Left lung (tissue), 4 donors: ENCODE measurements at regions not wholly inside any gene's neighbourhood (a gene's known extent, or its start where the extent isn't known, plus 50 kb on each side); places are given as distances from the start of the nearest gene placed in this dataset.
"Not testable (repeated sequence)": the region's sequence is repeated elsewhere in the genome, so short reads cannot be mapped to it uniquely, and the experiment has no call there.

Experiments
- ATAC-seq: fragments of 200-7000 bp; cut with Tn5 transposase; one replicate; pipeline ENCODE4 v1.9.1; 2020; ENCODE audit warnings: moderate library complexity
- DNase-seq, 4 donors: peaks; one replicate each; pipeline ENCODE4 v3.0.0-alpha.2; 2013 to 2020
- H3K27ac ChIP-seq, 2 donors: fragments of 200-600 bp; sonication (generic) in 1 of 2; one replicate each; pipeline versions ENCODE4 v1.5.0 to v1.8.0; 2020 to 2021
- H3K27me3 ChIP-seq, 2 donors: fragments of 200-600 bp; sonication (generic) in 1 of 2; one replicate each; pipeline versions ENCODE4 v1.5.0 to v1.8.0; 2020 to 2021
- H3K36me3 ChIP-seq, 2 donors: fragments of 200-600 bp; sonication (generic) in 1 of 2; one replicate each; pipeline versions ENCODE4 v1.5.0 to v1.8.0; 2020 to 2021
- H3K4me1 ChIP-seq, 2 donors: fragments of 200-600 bp; one replicate each; pipeline ENCODE4 v1.8.0; 2021
- H3K4me3 ChIP-seq, 2 donors: fragments of 200-600 bp; sonication (generic) in 1 of 2; one replicate each; pipeline versions ENCODE4 v1.5.0 to v1.8.0; 2020 to 2021; ENCODE audit warnings: mild to moderate bottlenecking in 1 of 2
- H3K9me3 ChIP-seq, 2 donors: fragments of 200-600 bp; sonication (generic) in 1 of 2; one replicate each; pipeline versions ENCODE4 v1.5.0 to v1.8.0; 2020 to 2021
- intact Hi-C, 2 donors: fragments of 100-400 bp; cut with DNase I; formaldehyde crosslinking; loops; one replicate each; pipeline versions ENCODE4 v1.11.2 to v1.14.2; 2022
- TF ChIP-seq, protein P1 (sequence below), 2 donors: fragments of 200-600 bp; sonication (generic) in 1 of 2; IDR thresholded peaks; one replicate each; pipeline versions ENCODE4 v1.5.0 to v1.8.0; 2021; ENCODE audit warnings: antibody characterized with exemption in 2 of 2
- donor health status: DM: no; HTN: yes; CAD: no.
- donor health status: DM: no; HTN: no; CAD: no.

- H3K4me3 ChIP-seq, result no peak overlapping the region
- no peaks in the 10 kb centered on the region for H3K27me3 ChIP-seq
- ATAC-seq (no peak), DNase-seq (no peak)
- intact Hi-C loops, result no loop called here
- H3K36me3 ChIP-seq, result no peaks in the 10 kb centered on the region
- TF ChIP-seq, protein P1, sequence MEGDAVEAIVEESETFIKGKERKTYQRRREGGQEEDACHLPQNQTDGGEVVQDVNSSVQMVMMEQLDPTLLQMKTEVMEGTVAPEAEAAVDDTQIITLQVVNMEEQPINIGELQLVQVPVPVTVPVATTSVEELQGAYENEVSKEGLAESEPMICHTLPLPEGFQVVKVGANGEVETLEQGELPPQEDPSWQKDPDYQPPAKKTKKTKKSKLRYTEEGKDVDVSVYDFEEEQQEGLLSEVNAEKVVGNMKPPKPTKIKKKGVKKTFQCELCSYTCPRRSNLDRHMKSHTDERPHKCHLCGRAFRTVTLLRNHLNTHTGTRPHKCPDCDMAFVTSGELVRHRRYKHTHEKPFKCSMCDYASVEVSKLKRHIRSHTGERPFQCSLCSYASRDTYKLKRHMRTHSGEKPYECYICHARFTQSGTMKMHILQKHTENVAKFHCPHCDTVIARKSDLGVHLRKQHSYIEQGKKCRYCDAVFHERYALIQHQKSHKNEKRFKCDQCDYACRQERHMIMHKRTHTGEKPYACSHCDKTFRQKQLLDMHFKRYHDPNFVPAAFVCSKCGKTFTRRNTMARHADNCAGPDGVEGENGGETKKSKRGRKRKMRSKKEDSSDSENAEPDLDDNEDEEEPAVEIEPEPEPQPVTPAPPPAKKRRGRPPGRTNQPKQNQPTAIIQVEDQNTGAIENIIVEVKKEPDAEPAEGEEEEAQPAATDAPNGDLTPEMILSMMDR (IDR thresholded peaks at IDR 0.05), result no peak
- H3K9me3 ChIP-seq, result no peaks in the 10 kb centered on the region
- no peak overlapping the region for H3K27ac ChIP-seq
- H3K4me1 ChIP-seq, result no peaks in the 10 kb centered on the region
Observed at GRCh38 chr4:34000356-34000755, 2244.0 kb downstream of the ARAP2 start.

- intact Hi-C loops, H3K4me3 ChIP-seq, DNase-seq, H3K4me1 ChIP-seq, H3K27me3 ChIP-seq, ATAC-seq, H3K9me3 ChIP-seq, H3K36me3 ChIP-seq, H3K27ac ChIP-seq: not testable (repeated sequence)
Observed at GRCh38 chr4:34006540-34006939, 2237.8 kb downstream of the ARAP2 start.

DNA sequence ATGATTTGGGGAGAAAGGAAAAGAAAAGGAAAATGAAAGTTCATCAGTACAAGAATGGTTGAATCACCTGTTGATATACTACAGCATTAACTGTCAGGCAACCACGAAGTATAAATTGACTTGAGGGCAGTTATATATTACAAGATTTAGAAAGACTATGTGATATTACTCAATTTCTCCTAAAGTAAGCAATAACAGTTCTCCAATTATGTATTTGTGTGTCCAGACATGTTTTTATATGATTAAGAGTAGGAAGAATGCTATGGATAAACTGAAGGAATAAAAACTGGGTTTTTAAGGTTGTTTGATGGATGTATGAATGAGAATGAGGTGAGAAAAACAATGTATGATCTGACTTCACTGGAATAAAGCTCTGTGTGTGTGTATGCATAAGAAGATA is 2234.4 kb downstream of the ARAP2 start:
- Histone ChIP-seq H3K9me3 (no peaks in the 10 kb centered on the region), H3K4me3 (no peak overlapping the region), H3K27ac (no peak overlapping the region), H3K27me3 (no peaks in the 10 kb centered on the region), H3K4me1 (no peaks in the 10 kb centered on the region), H3K36me3 (no peaks in the 10 kb centered on the region)
- TF ChIP-seq, protein P1 (IDR thresholded peaks at IDR 0.05), result no peak
- intact Hi-C loops, result no loop called here
- DNase-seq (no peak), ATAC-seq (no peak)

DNA sequence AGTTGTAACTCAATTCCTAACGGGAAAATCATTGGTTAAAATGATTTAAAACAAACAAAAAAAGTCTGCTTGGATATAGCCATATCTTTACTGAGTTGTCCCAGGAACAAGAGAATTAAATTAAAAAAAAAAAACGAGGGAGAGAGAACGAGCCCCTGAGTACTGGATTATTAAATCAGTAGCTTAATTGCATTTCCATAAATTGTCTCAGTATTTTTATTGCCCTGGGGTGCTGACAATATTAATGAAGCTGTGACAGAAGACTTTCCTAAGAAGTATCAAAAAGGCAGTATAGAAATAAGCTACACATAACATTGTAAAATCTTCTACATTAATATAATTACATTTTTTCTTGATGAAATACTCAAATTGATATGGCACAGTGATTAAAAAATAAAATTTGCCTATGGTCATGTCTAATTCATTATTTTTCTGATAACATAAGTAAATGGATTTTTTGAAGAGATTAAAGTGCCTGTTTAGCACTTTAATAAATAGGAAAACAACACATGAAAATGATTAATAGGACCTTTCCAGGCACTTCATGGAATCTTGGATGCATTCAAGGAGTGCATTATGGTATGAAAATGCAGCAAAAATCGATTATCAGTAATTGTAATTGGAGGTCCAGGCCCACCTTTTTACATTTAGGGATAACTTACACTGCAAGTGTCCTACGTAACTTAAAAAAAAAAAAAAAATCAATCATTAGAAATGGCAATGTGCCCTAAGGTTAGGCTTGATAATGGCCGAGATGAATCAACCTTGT is 2233.4 kb downstream of the ARAP2 start:
- DNase-seq (no peak), ATAC-seq (no peak)
- no peak overlapping the region for H3K27ac ChIP-seq
- TF ChIP-seq, protein P1 (IDR thresholded peaks at IDR 0.05), result no peak
- intact Hi-C loops, result no loop called here
- no peaks in the 10 kb centered on the region for H3K27me3 ChIP-seq
- H3K4me1 ChIP-seq, result no peaks in the 10 kb centered on the region
- H3K36me3 ChIP-seq, result no peaks in the 10 kb centered on the region
- H3K9me3 ChIP-seq, result no peaks in the 10 kb centered on the region
- H3K4me3 ChIP-seq, result no peak overlapping the region

- Histone ChIP-seq H3K27ac (no peak overlapping the region), H3K4me1 (no peaks in the 10 kb centered on the region), H3K4me3 (no peak overlapping the region), H3K27me3 (no peaks in the 10 kb centered on the region), H3K36me3 (no peaks in the 10 kb centered on the region), H3K9me3 (no peaks in the 10 kb centered on the region)
- ATAC-seq (no peak), DNase-seq (no peak)
- TF ChIP-seq, protein P1 (IDR thresholded peaks at IDR 0.05), result no peak
- intact Hi-C loops, result no loop called here
Observed at GRCh38 chr4:34035225-34035624, 2209.1 kb downstream of the ARAP2 start.

GRCh38 chr4:34037280-34037679 is 2207.0 kb downstream of the ARAP2 start:
- no peaks in the 10 kb centered on the region for H3K9me3 ChIP-seq
- no peaks in the 10 kb centered on the region for H3K36me3 ChIP-seq
- H3K4me1 ChIP-seq, result no peaks in the 10 kb centered on the region
- DNase-seq (no peak), ATAC-seq (no peak)
- no peaks in the 10 kb centered on the region for H3K27me3 ChIP-seq
- H3K27ac ChIP-seq, result no peak overlapping the region
- no peak overlapping the region for H3K4me3 ChIP-seq
- TF ChIP-seq, protein P1 (IDR thresholded peaks at IDR 0.05), result no peak
- intact Hi-C loops, result no loop called here
